Eye (tissue), 1 donor: ENCODE measurements at regions not wholly inside any gene's neighbourhood (a gene's known extent, or its start where the extent isn't known, plus 50 kb on each side); places are given as distances from the start of the nearest gene placed in this dataset.
"Not testable (repeated sequence)": the region's sequence is repeated elsewhere in the genome, so short reads cannot be mapped to it uniquely, and the experiment has no call there.

Source experiments
- DNase-seq: peaks from one replicate; pipeline ENCODE4 v3.0.0-alpha.2; 2015

GRCh38 chr12:76292891-76293290, 55.3 kb downstream of the BBS10 start:
- not testable (repeated sequence) for DNase-seq

- not testable (repeated sequence) for DNase-seq
Measured at GRCh38 chr12:76292305-76292704, 55.9 kb downstream of the BBS10 start.

GRCh38 chr12:76290963-76291859, 57.0 kb downstream of the BBS10 start:
- no peak for DNase-seq

- DNase-seq, result no peak
Measured at GRCh38 chr12:76288218-76288617, 60.0 kb downstream of the BBS10 start.

- no peak for DNase-seq
Measured at GRCh38 chr12:76284816-76285750, 63.1 kb downstream of the BBS10 start.

- DNase-seq, result no peak
Measured at GRCh38 chr12:76282744-76283143, 65.5 kb downstream of the BBS10 start.

- DNase-seq, result no peak
Measured at GRCh38 chr12:76277480-76277879, 70.7 kb downstream of the BBS10 start.

GRCh38 chr12:76276499-76277151, 71.6 kb downstream of the BBS10 start:
- no peak for DNase-seq

GRCh38 chr12:76275511-76276093, 72.6 kb downstream of the BBS10 start:
- DNase-seq, result no peak

GRCh38 chr12:76274420-76275083, 73.7 kb downstream of the BBS10 start:
- DNase-seq, result no peak

GRCh38 chr12:76272287-76272686, 75.9 kb downstream of the BBS10 start:
- DNase-seq, result peak; percentile 51

- no peak for DNase-seq
Measured at GRCh38 chr12:76270657-76271358, 77.4 kb downstream of the BBS10 start.

GRCh38 chr12:76268267-76268666, 79.9 kb downstream of the BBS10 start:
- DNase-seq, result no peak

- no peak for DNase-seq
Measured at GRCh38 chr12:76266797-76267196, 81.4 kb downstream of the BBS10 start.

- DNase-seq, result no peak
Measured at GRCh38 chr12:76265424-76266180, 82.6 kb downstream of the BBS10 start.

- no peak for DNase-seq
Measured at GRCh38 chr12:76264611-76265012, 83.6 kb downstream of the BBS10 start.

- DNase-seq, result no peak
Measured at GRCh38 chr12:76263696-76264095, 84.5 kb downstream of the BBS10 start.

GRCh38 chr12:76260390-76260748, 87.8 kb downstream of the BBS10 start:
- no peak for DNase-seq

GRCh38 chr12:76259660-76260389, 88.4 kb downstream of the BBS10 start:
- DNase-seq, result no peak

- no peak for DNase-seq
Measured at GRCh38 chr12:76259106-76259505, 89.1 kb downstream of the BBS10 start.
